Heart left ventricle (tissue), 16 donors: ENCODE measurements at regions not wholly inside any gene's neighbourhood (a gene's known extent, or its start where the extent isn't known, plus 50 kb on each side); places are given as distances from the start of the nearest gene placed in this dataset.
A peak's percentile ranks its signal among the peaks of the same experiment; 100 is the strongest.

Experiments used
- ATAC-seq, 4 donors: fragments of 200-7000 bp; cut with Tn5 transposase; one replicate each; pipeline ENCODE4 v1.9.1; 2020 to 2022; ENCODE audit warnings: moderate library complexity in 4 of 4, mild to moderate bottlenecking in 3 of 4, moderate number of reproducible peaks in 1 of 4
- DNase-seq, 5 donors: peaks; one replicate each; pipeline ENCODE4 v3.0.0-alpha.2; 2020
- H3K27ac ChIP-seq, 12 donors: fragments of 200-600 bp; sonication (generic) in 4 of 12; one replicate each; pipeline versions ENCODE4 v1.5.0 to v1.8.0; 2016 to 2022; ENCODE audit warnings: mild to moderate bottlenecking in 2 of 12
- H3K27me3 ChIP-seq, 9 donors: fragments of 200-600 bp; sonication (generic) in 2 of 9; one replicate each; pipeline versions ENCODE4 v1.5.1 to v1.8.0; 2016 to 2022; ENCODE audit warnings: mild to moderate bottlenecking in 3 of 9
- H3K36me3 ChIP-seq, 9 donors: fragments of 200-600 bp; sonication (generic) in 2 of 9; one replicate each; pipeline versions ENCODE4 v1.5.0 to v1.8.0; 2018 to 2022; ENCODE audit warnings: mild to moderate bottlenecking in 2 of 9
- H3K4me1 ChIP-seq, 12 donors: fragments of 200-600 bp; sonication (generic) in 4 of 12; one replicate each; pipeline versions ENCODE4 v1.5.0 to v1.8.0; 2016 to 2022; ENCODE audit warnings: mild to moderate bottlenecking in 3 of 12
- H3K4me3 ChIP-seq, 12 donors: fragments of 200-600 bp; sonication (generic) in 4 of 12; one replicate each; pipeline versions ENCODE4 v1.5.0 to v1.8.0; 2017 to 2022; ENCODE audit warnings: mild to moderate bottlenecking in 9 of 12, moderate library complexity in 4 of 12
- H3K9me3 ChIP-seq, 12 donors: fragments of 200-600 bp; sonication (generic) in 4 of 12; one replicate each; pipeline versions ENCODE4 v1.5.0 to v1.8.0; 2016 to 2022; ENCODE audit warnings: mild to moderate bottlenecking in 1 of 12
- CTCF ChIP-seq, 12 donors: fragments of 200-600 bp; sonication (generic) in 4 of 12; IDR thresholded peaks; one replicate each; pipeline versions ENCODE4 v1.5.0 to v1.8.0; 2018 to 2022; ENCODE audit warnings: antibody characterized with exemption in 12 of 12, mild to moderate bottlenecking in 5 of 12
- POLR2A ChIP-seq, 2 donors: fragments of 450-650 bp; IDR thresholded peaks; one replicate each; pipeline ENCODE4 v1.6.1; 2017; ENCODE audit warnings: antibody characterized with exemption in 2 of 2, mild to moderate bottlenecking in 2 of 2, moderate library complexity in 2 of 2
- WGBS, 4 donors: extraction: QIAGEN DNeasy Blood & Tissue Kit in 2 of 4; methylation state at CpG; one replicate each; pipeline versions ENCODE4 v1.1.5 to v1.1.7; 2013 to 2018; 5-methylcytosine and 5-hydroxymethylcytosine counted together
- intact Hi-C, 10 donors: fragments of 100-400 bp; cut with DNase I; formaldehyde crosslinking; loops; one replicate each; pipeline versions ENCODE4 v1.11.1 to v1.14.2; 2022
- donor health status: ischemic (EF 13 %, LVEDD 7.1; RV severe dilation, severe dysfunction).
- donor health status: healthy with polysubstance abuse.
- donor health status: DM: no; HTN: yes; CAD: no.
- donor health status: DM: no; HTN: no; CAD: no.
- donor health status: ischemic (EF 25% LVEDD 6.9; RV normal size, moderate dysfunction).
- donor health status: ischemic (EF 25% LVEDD 5.7; RV mildly dilated, moderate dysfunction).
- donor health status: healthy.
- donor health status: DM: yes; HTN: yes; CAD: no.
- donor health status: ischemic (EF 35%, LVEDD 5.7; RV mildly dilated, moderate dysfunction).
- donor health status: nonischemic (EF 11% LVEDD 7.7; RV severe dilation, severe dysfunction).
- donor health status: DM: yes; HTN: yes; CAD: no.
- donor health status: PGD.
- donor health status: ischemic (EF 29% LVEDD 5.4; RV normal size, mild dysfunction).
- donor health status: nonischemic (EF 23%, LVEDD 6.1; RV moderate dilation, normal function).

DNA sequence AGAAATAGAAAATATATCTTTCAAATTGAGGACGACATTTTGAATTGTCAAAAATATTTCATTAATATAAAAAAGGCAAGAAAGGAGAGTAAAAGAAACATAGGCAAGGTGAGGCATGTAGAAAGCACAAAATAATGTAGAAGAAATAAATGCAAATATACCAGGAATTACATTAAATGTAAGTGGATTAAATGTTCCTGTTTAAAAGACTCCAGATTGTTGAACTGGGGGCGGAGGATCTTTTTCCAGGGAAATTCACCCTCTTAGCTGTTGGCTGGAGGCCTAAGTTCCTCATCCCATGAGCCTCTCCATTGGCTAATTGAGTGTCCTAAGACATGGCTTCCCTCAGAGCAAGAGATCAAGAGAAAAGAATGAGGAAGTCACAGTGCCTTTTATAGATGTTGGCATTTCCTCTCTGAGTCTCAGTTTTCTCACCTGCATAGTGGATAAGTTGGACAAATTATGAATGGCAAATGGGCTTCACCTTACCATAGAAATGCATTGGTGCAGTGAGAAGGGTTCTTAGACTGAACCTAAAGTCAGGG lies 147.4 kb upstream of the SMAD3 start:
- no peak for DNase-seq
- H3K9me3 ChIP-seq = peaks cover 0 to 18% (median 6%) of the 10 kb centered on the region in 12 donors
- H3K27me3 ChIP-seq = no peaks in the 10 kb centered on the region
- TF ChIP-seq POLR2A (IDR thresholded peaks at IDR 0.05) = no peak
- TF ChIP-seq CTCF (IDR thresholded peaks at IDR 0.05) = no peak
- no peaks in the 10 kb centered on the region for H3K36me3 ChIP-seq
- 93 to 99% (median 98%) methylated on average over 2 of the region's 2 CpGs for WGBS, 4 donors
- ATAC-seq = no peak
- no peak overlapping the region for H3K4me3 ChIP-seq
- no peak overlapping the region for H3K27ac ChIP-seq
- intact Hi-C loops = no loop called here
- H3K4me1 ChIP-seq = peaks cover 0 to 24% (median 8%) of the 10 kb centered on the region in 12 donors

DNA sequence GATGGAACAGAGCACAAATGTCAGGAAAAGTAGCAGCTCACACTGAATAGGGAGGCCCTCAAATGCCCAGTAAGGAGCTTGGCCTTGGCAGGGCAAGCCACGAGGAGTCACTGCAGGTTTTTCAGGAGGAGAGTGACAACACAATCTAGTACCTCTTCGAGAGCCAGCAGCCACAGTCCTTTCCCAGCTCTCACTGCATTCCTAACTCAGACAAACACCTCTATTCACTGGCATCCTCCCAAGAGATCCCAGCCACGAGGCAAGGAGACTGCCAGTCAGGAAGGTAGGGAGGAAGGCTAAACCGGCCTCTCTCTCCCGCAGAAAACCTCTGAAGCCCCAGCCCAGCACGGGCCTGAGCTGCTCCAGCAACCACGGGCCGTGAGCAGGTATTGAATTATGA lies 146.0 kb upstream of the SMAD3 start:
- 29 to 39% (median 36%) methylated on average over 8 of the region's 8 CpGs for WGBS, 4 donors
- ATAC-seq = peak in 2 of 4 donors; percentile 38 to 44
- no peak overlapping the region for H3K27ac ChIP-seq

DNA sequence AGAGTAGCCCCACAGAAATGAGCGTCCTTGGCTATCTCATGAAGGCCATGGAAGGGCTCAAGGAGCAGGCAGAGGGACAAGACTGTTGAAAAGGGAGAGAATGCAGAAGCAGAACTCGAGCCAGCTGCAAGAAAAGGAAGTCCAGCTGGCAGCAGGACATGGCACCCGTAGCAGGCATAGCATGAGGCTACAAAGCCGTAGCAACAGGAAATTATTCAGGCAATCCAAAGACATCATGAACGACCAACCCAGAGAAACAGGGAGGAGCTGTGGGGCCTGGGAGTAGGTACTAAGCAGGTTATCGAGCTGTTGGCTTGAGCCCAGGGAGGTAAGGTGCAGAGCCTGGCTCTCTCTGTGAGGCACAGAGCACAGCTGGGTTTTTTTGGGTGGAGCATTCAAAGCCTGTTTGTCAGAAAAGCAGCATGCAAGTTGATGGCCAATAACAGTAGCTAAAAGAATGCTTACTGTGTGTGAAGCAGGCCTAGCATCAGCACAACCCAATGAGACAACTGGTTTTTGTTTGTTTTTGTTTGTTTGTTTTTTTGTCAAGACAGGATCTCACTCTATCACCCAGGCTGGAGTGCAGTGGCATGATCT lies 144.0 kb upstream of the SMAD3 start:
- H3K36me3 ChIP-seq = no peaks in the 10 kb centered on the region
- TF ChIP-seq CTCF (IDR thresholded peaks at IDR 0.05) (no peak), POLR2A (IDR thresholded peaks at IDR 0.05) (no peak)
- no peak for DNase-seq
- 53 to 65% (median 60%) methylated on average over 6 of the region's 6 CpGs for WGBS, 4 donors
- intact Hi-C loops = no loop called here
- H3K4me3 ChIP-seq = no peak overlapping the region
- H3K27ac ChIP-seq = peak overlapping the region in 4 of 12 donors; percentile 10 to 49 (median 24)
- H3K9me3 ChIP-seq = peaks cover 0 to 21% (median 6%) of the 10 kb centered on the region in 12 donors
- no peaks in the 10 kb centered on the region for H3K27me3 ChIP-seq
- peaks cover 0 to 24% (median 8%) of the 10 kb centered on the region in 12 donors for H3K4me1 ChIP-seq
- peak in 2 of 4 donors; percentile 67 for ATAC-seq

More for the DNA sequence above, 146.0 kb upstream of the SMAD3 start:
- DNase-seq = no peak
- H3K9me3 ChIP-seq = peaks cover 0 to 21% (median 6%) of the 10 kb centered on the region in 12 donors
- peaks cover 0 to 24% (median 8%) of the 10 kb centered on the region in 12 donors for H3K4me1 ChIP-seq
- no peak for TF ChIP-seq POLR2A (IDR thresholded peaks at IDR 0.05)
- TF ChIP-seq CTCF (IDR thresholded peaks at IDR 0.05) = no peak
- intact Hi-C loops = no loop called here
- H3K36me3 ChIP-seq = no peaks in the 10 kb centered on the region
- H3K27me3 ChIP-seq = no peaks in the 10 kb centered on the region
- no peak overlapping the region for H3K4me3 ChIP-seq

- Histone ChIP-seq H3K36me3 (no peaks in the 10 kb centered on the region), H3K9me3 (peaks cover 0 to 21% (median 6%) of the 10 kb centered on the region in 12 donors), H3K27ac (no peak overlapping the region), H3K27me3 (no peaks in the 10 kb centered on the region), H3K4me3 (no peak overlapping the region), H3K4me1 (peaks cover 0 to 31% (median 12%) of the 10 kb centered on the region in 12 donors)
- no peak for DNase-seq
- WGBS, 4 donors = 32 to 62% (median 55%) methylated on average over 3 of the region's 3 CpGs
- ATAC-seq = no peak
- intact Hi-C loops = no loop called here
- no peak for TF ChIP-seq CTCF (IDR thresholded peaks at IDR 0.05)
- no peak for TF ChIP-seq POLR2A (IDR thresholded peaks at IDR 0.05)
Observed at GRCh38 chr15:66922608-66923007, 142.8 kb upstream of the SMAD3 start.
